Gastrocnemius medialis (tissue), 4 donors: ENCODE measurements at regions not wholly inside any gene's neighbourhood (a gene's known extent, or its start where the extent isn't known, plus 50 kb on each side); places are given as distances from the start of the nearest gene placed in this dataset.

ENCODE experiments used
- POLR2A ChIP-seq, 2 donors: fragments of 450-650 bp; IDR thresholded peaks; one replicate each; pipeline ENCODE4 v1.6.1; 2017; ENCODE audit warnings: antibody characterized with exemption in 2 of 2, mild to moderate bottlenecking in 2 of 2, moderate library complexity in 2 of 2
- TF ChIP-seq, protein P1 (sequence below), 5 experiments: fragments of 450-650 bp in 3 of 5; fragments of 200-600 bp in 2 of 5; sonication (generic) in 2 of 5; IDR thresholded peaks in 4 of 5; conservative IDR thresholded peaks in 1 of 5; 1 replicate in 4 of 5; 2 replicates in 1 of 5; pipeline ENCODE4 v1.5.1; 2016 to 2019; ENCODE audit warnings: antibody characterized with exemption in 5 of 5, mild to moderate bottlenecking in 3 of 5, moderate library complexity in 3 of 5

DNA sequence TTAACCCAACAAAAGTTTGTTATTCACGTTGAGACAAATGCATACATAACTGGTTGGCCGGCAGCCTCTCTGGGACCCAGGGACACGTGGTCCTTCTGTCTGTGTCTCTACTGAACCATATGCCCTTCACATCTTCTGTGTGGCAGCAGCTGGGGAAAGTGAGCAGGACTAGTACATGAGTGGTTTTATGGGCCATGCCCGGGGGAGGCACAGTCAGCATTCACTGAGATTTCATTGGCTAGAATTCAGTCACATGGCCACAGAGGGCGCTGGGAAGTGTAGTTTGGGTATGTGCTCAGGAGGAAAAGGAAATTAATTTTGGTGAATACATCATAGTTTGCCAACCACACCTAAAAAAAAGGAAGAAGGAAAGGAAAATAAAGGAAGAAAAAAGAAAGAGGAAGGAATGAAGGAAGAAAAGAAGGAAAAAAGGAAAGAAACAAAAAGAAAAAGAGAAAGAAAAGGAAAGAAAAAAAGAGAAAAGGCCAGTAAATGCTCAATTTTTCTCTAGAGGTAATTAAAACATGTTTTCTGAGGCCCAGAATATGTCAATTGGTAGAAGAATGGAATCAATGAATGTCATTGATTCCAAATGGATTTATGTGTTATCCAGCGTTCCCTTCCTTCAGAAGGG, 55.9 kb upstream of the KIRREL3 start:
- TF ChIP-seq, protein P1, sequence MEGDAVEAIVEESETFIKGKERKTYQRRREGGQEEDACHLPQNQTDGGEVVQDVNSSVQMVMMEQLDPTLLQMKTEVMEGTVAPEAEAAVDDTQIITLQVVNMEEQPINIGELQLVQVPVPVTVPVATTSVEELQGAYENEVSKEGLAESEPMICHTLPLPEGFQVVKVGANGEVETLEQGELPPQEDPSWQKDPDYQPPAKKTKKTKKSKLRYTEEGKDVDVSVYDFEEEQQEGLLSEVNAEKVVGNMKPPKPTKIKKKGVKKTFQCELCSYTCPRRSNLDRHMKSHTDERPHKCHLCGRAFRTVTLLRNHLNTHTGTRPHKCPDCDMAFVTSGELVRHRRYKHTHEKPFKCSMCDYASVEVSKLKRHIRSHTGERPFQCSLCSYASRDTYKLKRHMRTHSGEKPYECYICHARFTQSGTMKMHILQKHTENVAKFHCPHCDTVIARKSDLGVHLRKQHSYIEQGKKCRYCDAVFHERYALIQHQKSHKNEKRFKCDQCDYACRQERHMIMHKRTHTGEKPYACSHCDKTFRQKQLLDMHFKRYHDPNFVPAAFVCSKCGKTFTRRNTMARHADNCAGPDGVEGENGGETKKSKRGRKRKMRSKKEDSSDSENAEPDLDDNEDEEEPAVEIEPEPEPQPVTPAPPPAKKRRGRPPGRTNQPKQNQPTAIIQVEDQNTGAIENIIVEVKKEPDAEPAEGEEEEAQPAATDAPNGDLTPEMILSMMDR (IDR thresholded peaks at IDR 0.05 in 4 of 5, conservative IDR thresholded peaks at IDR 0.05 in 1 of 5), result no peak
- TF ChIP-seq POLR2A (IDR thresholded peaks at IDR 0.05), result no peak
